ENCODE measurements at regions not wholly inside any gene's neighbourhood (a gene's known extent, or its start where the extent isn't known, plus 50 kb on each side); places are given as distances from the start of the nearest gene placed in this dataset.

GRCh38 chr1:82934074-82934473 is 1064.9 kb downstream of the TTLL7 start:
- Histone ChIP-seq H3K4me3 (no peak overlapping the region), H3K79me2 (ENCODE audit: low read depth) (no peaks in the 10 kb centered on the region), H3F3A (ENCODE audit: low read depth) (no peaks in the 10 kb centered on the region), H3K9ac (no peak overlapping the region), H4K20me1 (ENCODE audit: low read depth) (no peaks in the 10 kb centered on the region), H3K27ac (no peak overlapping the region), H3K27me3 (no peaks in the 10 kb centered on the region), H2AFZ (replicated peaks) (no peak overlapping the region), H3K36me3 (no peaks in the 10 kb centered on the region), H3K4me2 (no peak overlapping the region), H3K9me3 (ENCODE audit: low read depth) (no peaks in the 10 kb centered on the region), H3K4me1 (no peaks in the 10 kb centered on the region)
- peaks cover 2% of the 10 kb centered on the region for H3K27me3 Mint-ChIP-seq (ENCODE audit: insufficient read depth, low read depth)
- H3K27ac Mint-ChIP-seq: no peak overlapping the region
- DNase-seq (ENCODE audit: low spot score): no peak
- no peaks in the 10 kb centered on the region for H3K36me3 Mint-ChIP-seq
- TF ChIP-seq EZH2 (IDR thresholded peaks at IDR 0.05): no peak
- no peak for TF ChIP-seq EZH2phosphoT487 (IDR thresholded peaks at IDR 0.05)
- no peak for TF ChIP-seq CTCF (IDR thresholded peaks at IDR 0.05)
- no peak overlapping the region for H3K4me3 Mint-ChIP-seq
- H3K4me1 Mint-ChIP-seq: no peaks in the 10 kb centered on the region
- no peaks in the 10 kb centered on the region for H3K9me3 Mint-ChIP-seq

DNA sequence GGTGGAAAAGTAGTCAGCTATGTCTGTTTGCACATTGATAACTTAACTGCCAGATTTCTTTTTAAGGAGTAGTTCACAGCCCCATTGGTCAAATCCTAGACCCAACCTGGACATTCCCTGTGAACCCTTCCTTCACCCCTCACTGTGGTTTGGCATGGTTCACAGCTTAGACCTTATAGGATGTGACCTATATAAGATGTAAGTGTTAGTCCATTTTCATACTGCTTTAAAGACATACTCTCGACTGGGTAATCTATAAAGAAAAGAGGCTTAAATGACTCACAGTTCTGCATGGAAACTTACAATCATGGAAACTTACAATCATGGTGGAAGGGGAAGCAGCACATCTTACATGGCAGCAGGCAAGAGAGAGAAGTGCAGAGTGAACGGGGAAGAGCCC is 1066.2 kb downstream of the TTLL7 start:
- Histone ChIP-seq H3K4me1 (no peaks in the 10 kb centered on the region), H3K9me3 (ENCODE audit: low read depth) (no peaks in the 10 kb centered on the region), H3F3A (ENCODE audit: low read depth) (no peaks in the 10 kb centered on the region), H2AFZ (replicated peaks) (no peak overlapping the region), H3K27ac (no peak overlapping the region), H3K4me3 (no peak overlapping the region), H3K79me2 (ENCODE audit: low read depth) (no peaks in the 10 kb centered on the region), H3K36me3 (no peaks in the 10 kb centered on the region), H4K20me1 (ENCODE audit: low read depth) (no peaks in the 10 kb centered on the region), H3K27me3 (no peaks in the 10 kb centered on the region), H3K4me2 (no peak overlapping the region), H3K9ac (no peak overlapping the region)
- no peak for TF ChIP-seq CTCF (IDR thresholded peaks at IDR 0.05)
- TF ChIP-seq EZH2phosphoT487 (IDR thresholded peaks at IDR 0.05): no peak
- no peak for TF ChIP-seq EZH2 (IDR thresholded peaks at IDR 0.05)
- DNase-seq (ENCODE audit: low spot score): no peak
- Mint-ChIP-seq H3K27ac (no peak overlapping the region), H3K9me3 (no peaks in the 10 kb centered on the region), H3K4me1 (peaks cover 4% of the 10 kb centered on the region), H3K27me3 (ENCODE audit: insufficient read depth, low read depth) (peaks cover 2% of the 10 kb centered on the region), H3K4me3 (no peak overlapping the region), H3K36me3 (no peaks in the 10 kb centered on the region)

DNA sequence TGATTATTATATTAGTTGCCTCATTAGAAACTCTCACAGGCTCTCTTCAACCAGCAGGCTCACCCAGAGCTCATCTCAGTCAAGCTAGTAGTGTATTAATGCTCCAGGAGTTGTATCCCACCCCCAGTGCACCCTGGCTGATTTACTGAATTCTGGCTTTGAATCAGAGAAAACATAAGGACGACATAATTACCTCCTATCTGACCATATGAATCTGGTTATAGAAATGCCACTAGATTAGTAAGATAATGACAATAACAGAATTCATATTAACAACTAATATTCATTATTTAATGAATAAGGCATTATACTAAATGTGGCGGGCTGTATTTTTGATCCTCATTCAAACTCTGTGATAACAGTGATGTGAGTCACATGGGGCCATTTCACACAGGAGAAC is 1066.7 kb downstream of the TTLL7 start:
- TF ChIP-seq CTCF (IDR thresholded peaks at IDR 0.05) (no peak), EZH2phosphoT487 (IDR thresholded peaks at IDR 0.05) (no peak), EZH2 (IDR thresholded peaks at IDR 0.05) (no peak)
- Histone ChIP-seq H2AFZ (replicated peaks) (peak overlapping the region; percentile 68), H3K79me2 (ENCODE audit: low read depth) (no peaks in the 10 kb centered on the region), H3K4me2 (no peak overlapping the region), H3K27me3 (no peaks in the 10 kb centered on the region), H3K9me3 (ENCODE audit: low read depth) (no peaks in the 10 kb centered on the region), H4K20me1 (ENCODE audit: low read depth) (no peaks in the 10 kb centered on the region), H3K9ac (no peak overlapping the region), H3K4me3 (no peak overlapping the region), H3K4me1 (no peaks in the 10 kb centered on the region), H3K36me3 (no peaks in the 10 kb centered on the region), H3K27ac (no peak overlapping the region), H3F3A (ENCODE audit: low read depth) (no peaks in the 10 kb centered on the region)
- H3K27ac Mint-ChIP-seq: peak overlapping the region; percentile 22
- no peak for DNase-seq (ENCODE audit: low spot score)
- no peaks in the 10 kb centered on the region for H3K9me3 Mint-ChIP-seq
- no peaks in the 10 kb centered on the region for H3K36me3 Mint-ChIP-seq
- peaks cover 9% of the 10 kb centered on the region for H3K4me1 Mint-ChIP-seq
- H3K4me3 Mint-ChIP-seq: no peak overlapping the region
- peaks cover 2% of the 10 kb centered on the region for H3K27me3 Mint-ChIP-seq (ENCODE audit: insufficient read depth, low read depth)

- no peak overlapping the region for H3K27ac ChIP-seq
- DNase-seq (ENCODE audit: low spot score): no peak
- no peak overlapping the region for H3K4me2 ChIP-seq
- H3K9me3 Mint-ChIP-seq: no peaks in the 10 kb centered on the region
- no peaks in the 10 kb centered on the region for H3K36me3 Mint-ChIP-seq
- H3K4me1 Mint-ChIP-seq: peaks cover 9% of the 10 kb centered on the region
- no peaks in the 10 kb centered on the region for H3K9me3 ChIP-seq (ENCODE audit: low read depth)
- H3K27ac Mint-ChIP-seq: no peak overlapping the region
- H2AFZ ChIP-seq (replicated peaks): no peak overlapping the region
- no peaks in the 10 kb centered on the region for H3F3A ChIP-seq (ENCODE audit: low read depth)
- peaks cover 2% of the 10 kb centered on the region for H3K27me3 Mint-ChIP-seq (ENCODE audit: insufficient read depth, low read depth)
- H4K20me1 ChIP-seq (ENCODE audit: low read depth): no peaks in the 10 kb centered on the region
- no peak overlapping the region for H3K4me3 Mint-ChIP-seq
- no peak overlapping the region for H3K4me3 ChIP-seq
- no peaks in the 10 kb centered on the region for H3K79me2 ChIP-seq (ENCODE audit: low read depth)
- no peak overlapping the region for H3K9ac ChIP-seq
- H3K36me3 ChIP-seq: no peaks in the 10 kb centered on the region
- H3K4me1 ChIP-seq: no peaks in the 10 kb centered on the region
- H3K27me3 ChIP-seq: no peaks in the 10 kb centered on the region
- TF ChIP-seq CTCF (IDR thresholded peaks at IDR 0.05): no peak
- TF ChIP-seq EZH2phosphoT487 (IDR thresholded peaks at IDR 0.05): no peak
- TF ChIP-seq EZH2 (IDR thresholded peaks at IDR 0.05): no peak
Measured at GRCh38 chr1:82931006-82931405, 1067.9 kb downstream of the TTLL7 start.
